IMR-90 (cell line): ENCODE measurements at regions not wholly inside any gene's neighbourhood (a gene's known extent, or its start where the extent isn't known, plus 50 kb on each side); places are given as distances from the start of the nearest gene placed in this dataset.

Experiments used
- ATAC-seq: fragments of 200-7000 bp; cut with Tn5 transposase; 2 replicates; pipeline ENCODE4 v1.9.1; 2020; ENCODE audit warnings: low read depth, mild to moderate bottlenecking, moderate library complexity
- BruUV-seq: library from RNA; stranded (reverse); fragments of 400-500 nt; replicated peaks from 2 replicates; lab custom pipeline; 2021; lab: Mats Ljungman, UMichigan
- CTCF ChIA-PET: fragments of 300-600 bp; formaldehyde crosslinking; extraction: SDS; loops from one replicate; lab custom pipeline; 2021; ENCODE audit warnings: antibody characterized with exemption; lab: Yijun Ruan, JAX
- POLR2A ChIA-PET: fragments of 300-600 bp; sonication (Branson Sonifier 250); formaldehyde crosslinking; loops from one replicate; lab custom pipeline; 2022; ENCODE audit warnings: antibody characterized with exemption; ENCODE audit not compliant: unreplicated experiment; lab: Charles Lee
- DNase-seq: peaks from one replicate; pipeline ENCODE4 v3.0.0; 2013
- H2AFZ ChIP-seq: replicated peaks from 2 replicates; pipeline ENCODE3; 2013; ENCODE audit warnings: low read length, mild to moderate bottlenecking; ENCODE audit not compliant: poor library complexity
- H2AK5ac ChIP-seq: 2 replicates; pipeline ENCODE4 v1.6.1; 2013; ENCODE audit warnings: low read depth, low read length, inconsistent platforms
- H2AK9ac ChIP-seq: replicated peaks from 2 replicates; pipeline ENCODE3; 2013; ENCODE audit warnings: mild to moderate bottlenecking, low read depth, low read length, moderate library complexity; ENCODE audit not compliant: poor library complexity
- H2BK120ac ChIP-seq: 2 replicates; pipeline ENCODE4 v1.6.1; 2013; ENCODE audit warnings: low read depth, low read length, inconsistent platforms
- H2BK15ac ChIP-seq: 3 replicates; pipeline ENCODE4 v1.6.1; 2013; ENCODE audit warnings: low read depth, low read length, inconsistent platforms
- H2BK20ac ChIP-seq: 2 replicates; pipeline ENCODE4 v1.6.1; 2013; ENCODE audit warnings: low read depth, mild to moderate bottlenecking, inconsistent platforms, low read length, moderate library complexity
- H2BK5ac ChIP-seq: 2 replicates; pipeline ENCODE4 v1.6.1; 2013; ENCODE audit warnings: mild to moderate bottlenecking, low read depth, low read length, inconsistent platforms; ENCODE audit not compliant: poor library complexity, severe bottlenecking
- H3K14ac ChIP-seq: replicated peaks from 2 replicates; pipeline ENCODE4 v1.6.1; 2013; ENCODE audit warnings: low read depth, low read length, inconsistent platforms
- H3K18ac ChIP-seq: 2 replicates; pipeline ENCODE4 v1.6.1; 2013; ENCODE audit warnings: low read depth, low read length, control low read depth
- H3K23ac ChIP-seq: 2 replicates; pipeline ENCODE4 v1.6.1; 2013; ENCODE audit warnings: low read depth, low read length, inconsistent platforms
- H3K27ac ChIP-seq: 2 replicates; pipeline ENCODE4 v1.5.1; 2013; ENCODE audit warnings: mild to moderate bottlenecking, control low read depth, low read length; ENCODE audit not compliant: insufficient read depth
- H3K27me3 ChIP-seq: 2 replicates; pipeline ENCODE4 v1.6.1; 2013; ENCODE audit warnings: low read length; ENCODE audit not compliant: control insufficient read depth, insufficient read depth
- H3K36me3 ChIP-seq: 2 replicates; pipeline ENCODE4 v1.6.1; 2013; ENCODE audit warnings: low read length, mixed read lengths; ENCODE audit not compliant: control insufficient read depth, insufficient read depth
- H3K4ac ChIP-seq: 2 replicates; pipeline ENCODE4 v1.6.1; 2013; ENCODE audit warnings: low read depth, low read length, inconsistent platforms
- H3K4me1 ChIP-seq: 2 replicates; pipeline ENCODE4 v1.6.1; 2013; ENCODE audit warnings: low read length, mixed read lengths; ENCODE audit not compliant: control insufficient read depth, insufficient read depth
- H3K4me2 ChIP-seq: 2 replicates; pipeline ENCODE4 v1.6.1; 2013; ENCODE audit warnings: low read depth, mild to moderate bottlenecking, control low read depth, low read length, moderate library complexity
- H3K4me3 ChIP-seq: 2 replicates; pipeline ENCODE4 v1.5.1; 2013; ENCODE audit warnings: low read depth, mild to moderate bottlenecking, control low read depth, low read length, moderate library complexity; ENCODE audit not compliant: insufficient read depth
- H3K56ac ChIP-seq: 2 replicates; pipeline ENCODE4 v1.6.1; 2013; ENCODE audit warnings: low read length, inconsistent platforms; ENCODE audit not compliant: insufficient read depth; ENCODE audit errors: extremely low read depth
- H3K79me1 ChIP-seq, 2 experiments: 2 replicates each; pipeline ENCODE4 v1.6.1; 2013; ENCODE audit warnings: low read length in 2 of 2, inconsistent platforms in 1 of 2, low read depth in 1 of 2
- H3K9ac ChIP-seq: 2 replicates; pipeline ENCODE4 v1.6.1; 2013; ENCODE audit warnings: low read depth, low read length, control low read depth
- H3K9me1 ChIP-seq: 2 replicates; pipeline ENCODE4 v1.6.1; 2013; ENCODE audit warnings: low read length, inconsistent platforms; ENCODE audit not compliant: insufficient read depth
- H3K9me3 ChIP-seq: 2 replicates; pipeline ENCODE4 v1.6.1; 2013; ENCODE audit warnings: low read length; ENCODE audit not compliant: control insufficient read depth, insufficient read depth
- H4K20me1 ChIP-seq: 2 replicates; pipeline ENCODE4 v1.6.1; 2013; ENCODE audit warnings: low read length, inconsistent platforms; ENCODE audit not compliant: insufficient read depth
- H4K5ac ChIP-seq: 2 replicates; pipeline ENCODE4 v1.6.1; 2013; ENCODE audit warnings: mild to moderate bottlenecking, low read depth, low read length, control low read depth
- H4K8ac ChIP-seq, 2 experiments: 2 replicates each; pipeline ENCODE4 v1.6.1; 2013; ENCODE audit warnings: low read depth in 2 of 2, low read length in 2 of 2, control low read depth in 1 of 2, inconsistent platforms in 1 of 2
- H4K91ac ChIP-seq: 2 replicates; pipeline ENCODE4 v1.6.1; 2013; ENCODE audit warnings: low read depth, low read length, inconsistent platforms; ENCODE audit not compliant: insufficient read depth
- BHLHE40 ChIP-seq: fragments of 150-350 bp; IDR thresholded peaks from 2 replicates; pipeline ENCODE4 v1.6.1; 2016; ENCODE audit warnings: mild to moderate bottlenecking, low read depth, low read length
- CEBPB ChIP-seq: IDR thresholded peaks from 2 replicates; pipeline ENCODE4 v1.6.1; 2012; ENCODE audit warnings: low read depth, low read length, improper control_type of control experiment
- CHD1 ChIP-seq: IDR thresholded peaks from 2 replicates; pipeline ENCODE4 v1.6.1; 2012; ENCODE audit warnings: low read depth, low read length, improper control_type of control experiment
- FOS ChIP-seq: fragments of 150-350 bp; IDR thresholded peaks from 2 replicates; pipeline ENCODE4 v1.6.1; 2016; ENCODE audit warnings: low read depth, low read length
- MAFK ChIP-seq: IDR thresholded peaks from 2 replicates; pipeline ENCODE4 v1.6.1; 2012; ENCODE audit warnings: low read depth, low read length, improper control_type of control experiment
- MAZ ChIP-seq: IDR thresholded peaks from 2 replicates; pipeline ENCODE4 v1.6.1; 2012; ENCODE audit warnings: low read depth, mild to moderate bottlenecking, low read length, improper control_type of control experiment, moderate library complexity, borderline replicate concordance
- MXI1 ChIP-seq: IDR thresholded peaks from 2 replicates; pipeline ENCODE4 v1.6.1; 2012; ENCODE audit warnings: low read depth, mild to moderate bottlenecking, low read length, moderate library complexity, borderline replicate concordance
- NFE2L2 ChIP-seq: fragments of 150-350 bp; IDR thresholded peaks from 2 replicates; pipeline ENCODE4 v1.6.1; 2016; ENCODE audit warnings: low read depth, mild to moderate bottlenecking, low read length
- POLR2A ChIP-seq: IDR thresholded peaks from 2 replicates; pipeline ENCODE4 v1.6.1; 2012; ENCODE audit warnings: mild to moderate bottlenecking, low read depth, low read length
- RAD21 ChIP-seq: IDR thresholded peaks from 2 replicates; pipeline ENCODE4 v1.6.1; 2012; ENCODE audit warnings: low read length, improper control_type of control experiment
- RCOR1 ChIP-seq: IDR thresholded peaks from 2 replicates; pipeline ENCODE4 v1.6.1; 2012; ENCODE audit warnings: mild to moderate bottlenecking, low read length, improper control_type of control experiment; ENCODE audit not compliant: insufficient replicate concordance
- RFX5 ChIP-seq: IDR thresholded peaks from 2 replicates; pipeline ENCODE4 v1.8.0; 2012; ENCODE audit warnings: low read depth, mild to moderate bottlenecking, low read length, moderate library complexity
- SMC3 ChIP-seq: fragments of 150-350 bp; IDR thresholded peaks from 2 replicates; pipeline ENCODE4 v1.6.1; 2016; ENCODE audit warnings: low read depth, mild to moderate bottlenecking, antibody characterized with exemption, low read length, moderate library complexity
- WGBS, 2 experiments: methylation state at CpG; one replicate each; pipeline versions ENCODE4 v1.1.5 to v1.1.7; 2013; ENCODE audit warnings: missing lambda C conversion rate in 2 of 2; ENCODE audit not compliant: insufficient read length in 1 of 2; ENCODE audit errors: extremely low coverage in 2 of 2; 5-methylcytosine and 5-hydroxymethylcytosine counted together
- dilution Hi-C: fragments of 300-500 bp; cut with HindIII; formaldehyde crosslinking; loops from one replicate; pipeline ENCODE4 v1.14.3; 2018; ENCODE audit warnings: low sequenced_read_pairs; ENCODE audit not compliant: unreplicated experiment
- in situ Hi-C: fragments of 300-500 bp; cut with MboI; formaldehyde crosslinking; loops from 3 replicates; pipeline ENCODE4 v1.14.3; 2019; ENCODE audit warnings: low sequenced_read_pairs, inconsistent platforms, mixed read lengths
- intact Hi-C: fragments of 100-400 bp; cut with micrococcal nuclease; formaldehyde crosslinking; loops from 2 replicates; pipeline ENCODE4 v1.10.0; 2022
- TF ChIP-seq, protein P1 (sequence below): fragments of 150-350 bp; IDR thresholded peaks from 2 replicates; pipeline ENCODE4 v1.6.1; 2016; ENCODE audit warnings: low read depth, mild to moderate bottlenecking, low read length, moderate library complexity, borderline replicate concordance
- TF ChIP-seq, protein P2 (sequence below): conservative IDR thresholded peaks from 2 replicates; pipeline ENCODE4 v1.5.1; 2012; ENCODE audit warnings: mild to moderate bottlenecking, low read depth, low read length, improper control_type of control experiment
- TF ChIP-seq, protein P3 (sequence below): fragments of 150-350 bp; IDR thresholded peaks from 2 replicates; pipeline ENCODE4 v1.6.1; 2017; ENCODE audit warnings: mild to moderate bottlenecking, antibody characterized with exemption, low read length, low read depth

DNA sequence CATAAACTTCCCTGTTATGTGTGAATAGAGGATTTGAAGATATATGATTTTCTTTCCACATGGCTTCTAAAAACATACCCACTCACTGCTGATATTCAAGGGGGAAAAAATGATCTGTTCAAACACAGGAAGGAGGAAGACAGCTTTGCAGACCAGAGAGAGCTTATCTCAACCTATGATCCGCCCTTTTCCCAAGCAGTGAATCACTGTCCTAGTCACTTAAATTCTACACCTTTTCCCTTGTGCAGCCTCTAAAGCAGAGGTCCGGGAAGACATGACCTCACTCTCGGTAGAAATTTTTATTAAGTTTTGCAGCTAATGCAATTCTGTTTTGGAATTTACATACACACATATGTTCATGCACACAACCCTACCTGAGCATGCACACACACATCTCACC is 197.2 kb downstream of the DIRAS2 start:
- Histone ChIP-seq H3K4me2 (no peak overlapping the region), H3K56ac (no peak overlapping the region)

More for the DNA sequence above, 197.2 kb downstream of the DIRAS2 start:
- Histone ChIP-seq H3K18ac (no peak overlapping the region), H3K9me3 (no peaks in the 10 kb centered on the region), H3K27me3 (no peaks in the 10 kb centered on the region), H3K4me1 (no peaks in the 10 kb centered on the region), H2AK5ac (no peak overlapping the region), H2BK5ac (no peak overlapping the region), H2AFZ (no peak overlapping the region), H3K14ac (no peak overlapping the region), H3K9ac (no peak overlapping the region), H4K5ac (no peak overlapping the region), H3K4ac (no peak overlapping the region), H3K27ac (no peak overlapping the region), H2BK15ac (no peak overlapping the region), H2BK120ac (no peak overlapping the region), H2AK9ac (no peak overlapping the region), H3K36me3 (no peaks in the 10 kb centered on the region), H2BK20ac (no peak overlapping the region), H4K91ac (no peak overlapping the region), H3K9me1 (no peaks in the 10 kb centered on the region), H3K4me3 (no peak overlapping the region), H4K20me1 (no peaks in the 10 kb centered on the region), H3K23ac (no peak overlapping the region), H3K79me1 (no peaks in the 10 kb centered on the region), H4K8ac (no peak overlapping the region)
- intact Hi-C loops (no loop called here), dilution Hi-C loops (no loop called here), in situ Hi-C loops (no loop called here)
- TF ChIP-seq MXI1 (no peak), MAFK (no peak), MAZ (no peak), POLR2A (no peak), BHLHE40 (no peak), RFX5 (no peak), CEBPB (no peak), RCOR1 (no peak), CHD1 (no peak), FOS (no peak), RAD21 (no peak), SMC3 (no peak), NFE2L2 (no peak)
- TF ChIP-seq, protein P1, sequence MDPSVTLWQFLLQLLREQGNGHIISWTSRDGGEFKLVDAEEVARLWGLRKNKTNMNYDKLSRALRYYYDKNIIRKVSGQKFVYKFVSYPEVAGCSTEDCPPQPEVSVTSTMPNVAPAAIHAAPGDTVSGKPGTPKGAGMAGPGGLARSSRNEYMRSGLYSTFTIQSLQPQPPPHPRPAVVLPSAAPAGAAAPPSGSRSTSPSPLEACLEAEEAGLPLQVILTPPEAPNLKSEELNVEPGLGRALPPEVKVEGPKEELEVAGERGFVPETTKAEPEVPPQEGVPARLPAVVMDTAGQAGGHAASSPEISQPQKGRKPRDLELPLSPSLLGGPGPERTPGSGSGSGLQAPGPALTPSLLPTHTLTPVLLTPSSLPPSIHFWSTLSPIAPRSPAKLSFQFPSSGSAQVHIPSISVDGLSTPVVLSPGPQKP, result no peak
- TF ChIP-seq, protein P2, sequence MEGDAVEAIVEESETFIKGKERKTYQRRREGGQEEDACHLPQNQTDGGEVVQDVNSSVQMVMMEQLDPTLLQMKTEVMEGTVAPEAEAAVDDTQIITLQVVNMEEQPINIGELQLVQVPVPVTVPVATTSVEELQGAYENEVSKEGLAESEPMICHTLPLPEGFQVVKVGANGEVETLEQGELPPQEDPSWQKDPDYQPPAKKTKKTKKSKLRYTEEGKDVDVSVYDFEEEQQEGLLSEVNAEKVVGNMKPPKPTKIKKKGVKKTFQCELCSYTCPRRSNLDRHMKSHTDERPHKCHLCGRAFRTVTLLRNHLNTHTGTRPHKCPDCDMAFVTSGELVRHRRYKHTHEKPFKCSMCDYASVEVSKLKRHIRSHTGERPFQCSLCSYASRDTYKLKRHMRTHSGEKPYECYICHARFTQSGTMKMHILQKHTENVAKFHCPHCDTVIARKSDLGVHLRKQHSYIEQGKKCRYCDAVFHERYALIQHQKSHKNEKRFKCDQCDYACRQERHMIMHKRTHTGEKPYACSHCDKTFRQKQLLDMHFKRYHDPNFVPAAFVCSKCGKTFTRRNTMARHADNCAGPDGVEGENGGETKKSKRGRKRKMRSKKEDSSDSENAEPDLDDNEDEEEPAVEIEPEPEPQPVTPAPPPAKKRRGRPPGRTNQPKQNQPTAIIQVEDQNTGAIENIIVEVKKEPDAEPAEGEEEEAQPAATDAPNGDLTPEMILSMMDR, result no peak
- TF ChIP-seq, protein P3, sequence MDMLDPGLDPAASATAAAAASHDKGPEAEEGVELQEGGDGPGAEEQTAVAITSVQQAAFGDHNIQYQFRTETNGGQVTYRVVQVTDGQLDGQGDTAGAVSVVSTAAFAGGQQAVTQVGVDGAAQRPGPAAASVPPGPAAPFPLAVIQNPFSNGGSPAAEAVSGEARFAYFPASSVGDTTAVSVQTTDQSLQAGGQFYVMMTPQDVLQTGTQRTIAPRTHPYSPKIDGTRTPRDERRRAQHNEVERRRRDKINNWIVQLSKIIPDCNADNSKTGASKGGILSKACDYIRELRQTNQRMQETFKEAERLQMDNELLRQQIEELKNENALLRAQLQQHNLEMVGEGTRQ, result no peak
- ATAC-seq (no peak), DNase-seq (no peak)
- BruUV-seq, result no TSS peak
- POLR2A ChIA-PET, result no interaction called here
- CTCF ChIA-PET, result no interaction called here
- WGBS, 2 experiments, result no CpG with 5 or more reads among the region's 3 CpGs
